HG02588 (cell line): ENCODE measurements at regions not wholly inside any gene's neighbourhood (a gene's known extent, or its start where the extent isn't known, plus 50 kb on each side); places are given as distances from the start of the nearest gene placed in this dataset.
"Not testable (repeated sequence)": the region's sequence is repeated elsewhere in the genome, so short reads cannot be mapped to it uniquely, and the experiment has no call there.

Source experiments
- ATAC-seq: cut with Tn5 transposase; IDR thresholded peaks from one replicate; pipeline ENCODE4 v1.9.1; 2021; ENCODE audit warnings: mild to moderate bottlenecking, moderate library complexity; ENCODE audit not compliant: unreplicated experiment

DNA sequence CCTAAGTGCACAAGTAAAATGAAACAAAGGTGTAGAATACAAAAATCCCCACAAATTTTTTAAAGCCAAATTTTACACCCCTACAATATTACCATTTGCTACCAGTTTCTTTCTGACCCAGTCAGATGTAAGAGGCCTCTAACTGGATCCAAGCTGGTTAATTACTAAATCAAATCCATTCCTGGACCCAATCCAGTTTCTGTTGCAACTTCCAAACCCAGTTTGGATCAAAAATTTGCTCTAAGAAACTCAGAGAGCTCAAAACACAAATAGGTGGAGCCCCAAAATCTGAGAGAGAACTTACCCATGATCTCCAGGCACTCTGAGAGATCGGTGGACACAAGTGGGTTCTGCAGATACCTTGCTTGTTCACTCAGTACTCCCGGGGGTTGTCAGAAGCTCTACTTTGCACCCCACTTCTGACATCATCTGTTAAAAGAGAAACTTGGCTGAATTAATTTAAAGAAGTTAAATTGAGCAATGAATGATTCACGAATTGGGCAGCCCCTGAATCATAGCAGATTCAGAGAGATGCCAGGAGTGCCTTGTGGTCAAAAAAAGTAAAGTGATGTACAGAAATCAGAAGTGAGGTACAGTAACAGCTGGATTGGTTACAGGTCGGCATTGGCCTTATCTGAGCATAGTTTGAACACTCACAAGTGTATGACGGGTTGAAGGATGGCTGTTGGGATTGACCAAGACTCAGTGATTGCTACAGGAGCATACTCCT, 448.0 kb downstream of the KCNT2 start:
- no peak for ATAC-seq

DNA sequence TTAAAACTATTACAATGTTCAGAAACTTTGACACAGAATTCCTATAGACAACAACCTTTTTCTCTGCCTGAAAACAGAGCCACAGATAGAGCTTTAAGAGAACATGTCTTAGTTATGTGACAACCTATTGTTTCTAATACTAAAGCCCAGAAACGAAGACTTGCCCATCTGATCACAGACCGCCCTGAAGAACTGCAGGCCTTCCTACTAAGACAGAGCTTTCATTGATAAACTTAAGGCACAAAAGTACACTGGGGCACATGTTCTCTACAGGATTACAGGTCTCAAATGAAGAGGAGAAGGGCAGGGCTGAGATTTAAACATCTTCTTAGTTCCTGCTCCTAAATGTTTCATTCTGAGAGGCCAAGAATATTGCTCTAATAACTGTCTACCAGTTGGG, 452.7 kb downstream of the KCNT2 start:
- no peak for ATAC-seq

DNA sequence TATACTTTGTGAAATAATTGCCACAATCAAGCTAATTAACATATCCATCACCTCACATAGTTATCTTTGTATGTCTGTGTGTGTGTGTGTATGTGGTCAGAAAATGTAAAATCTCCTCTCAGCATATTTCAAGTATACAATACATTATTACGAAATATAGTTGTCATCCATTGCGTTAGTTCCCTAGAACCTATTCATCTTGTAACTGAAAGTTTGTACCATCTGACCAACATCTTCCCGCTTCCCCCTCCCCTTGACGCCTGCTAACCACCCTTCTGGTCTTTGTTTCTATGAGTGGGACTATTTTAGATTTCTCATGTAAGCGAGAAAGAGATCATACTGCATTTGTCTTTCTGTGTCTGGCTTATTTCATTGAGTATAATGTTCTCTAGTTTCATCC, 455.3 kb downstream of the KCNT2 start:
- no peak for ATAC-seq

DNA sequence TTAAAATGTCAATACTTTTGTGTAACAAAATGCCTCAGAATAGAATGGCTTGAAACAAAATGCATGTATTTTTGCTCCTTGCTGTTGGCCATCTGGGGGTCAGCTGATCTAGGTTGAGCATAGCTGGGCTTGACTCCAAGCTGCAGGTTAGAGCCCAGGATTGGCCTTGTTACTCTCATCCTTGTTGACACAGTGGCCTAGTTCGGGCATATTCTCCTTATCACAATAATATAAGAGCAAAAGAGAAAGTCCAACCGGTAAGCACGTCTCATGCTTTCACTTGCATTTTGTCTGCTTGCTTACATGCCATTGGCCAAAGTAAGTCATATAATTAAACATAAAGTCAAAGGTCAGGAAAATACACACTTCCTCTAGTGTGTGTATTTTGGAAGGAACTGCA, 456.2 kb downstream of the KCNT2 start:
- ATAC-seq: no peak

DNA sequence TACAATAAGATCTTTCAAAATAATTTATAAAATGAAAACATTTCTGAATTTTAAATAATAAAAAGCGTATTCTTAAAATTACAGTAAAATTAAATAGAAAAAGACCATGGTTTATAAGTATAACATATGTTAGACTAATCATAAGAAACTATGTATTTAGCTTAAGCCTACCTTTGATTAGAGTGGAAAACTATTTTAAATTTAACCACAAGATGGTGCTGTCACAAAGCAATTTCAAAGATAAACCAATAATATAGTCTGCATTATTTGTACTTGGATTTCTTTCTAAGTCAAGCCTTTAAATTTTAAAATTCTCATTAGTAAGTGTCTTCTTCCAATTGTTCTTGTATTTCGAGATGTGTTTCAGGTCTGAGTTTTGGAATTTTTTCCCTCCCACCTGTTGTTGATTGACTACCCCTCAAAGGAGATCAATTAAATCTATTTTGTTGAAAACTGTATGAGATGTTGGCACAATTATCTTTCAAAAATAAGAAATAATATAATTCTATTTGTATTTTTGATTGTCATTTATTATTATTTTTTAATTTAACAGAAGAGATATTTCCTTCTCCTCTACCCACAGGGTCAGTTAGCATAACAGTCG, 459.8 kb downstream of the KCNT2 start:
- no peak for ATAC-seq

DNA sequence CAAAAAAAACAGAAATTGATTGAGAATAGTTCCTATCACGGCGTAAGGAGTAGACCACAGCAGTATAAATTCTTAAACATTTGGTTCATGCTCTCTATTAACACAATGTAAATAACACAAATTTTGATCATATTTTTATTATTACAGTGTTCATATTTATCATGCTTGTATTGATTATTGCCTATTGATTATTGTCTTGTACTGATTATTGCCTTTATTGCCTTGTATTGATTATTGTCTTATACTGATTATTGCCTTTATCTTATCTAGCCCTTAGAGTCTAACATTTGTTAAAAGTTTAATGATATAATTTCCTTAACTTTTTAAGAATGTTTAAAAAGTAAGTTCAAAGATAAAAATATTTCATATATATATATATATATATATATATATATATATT, 460.7 kb downstream of the KCNT2 start:
- no peak for ATAC-seq

DNA sequence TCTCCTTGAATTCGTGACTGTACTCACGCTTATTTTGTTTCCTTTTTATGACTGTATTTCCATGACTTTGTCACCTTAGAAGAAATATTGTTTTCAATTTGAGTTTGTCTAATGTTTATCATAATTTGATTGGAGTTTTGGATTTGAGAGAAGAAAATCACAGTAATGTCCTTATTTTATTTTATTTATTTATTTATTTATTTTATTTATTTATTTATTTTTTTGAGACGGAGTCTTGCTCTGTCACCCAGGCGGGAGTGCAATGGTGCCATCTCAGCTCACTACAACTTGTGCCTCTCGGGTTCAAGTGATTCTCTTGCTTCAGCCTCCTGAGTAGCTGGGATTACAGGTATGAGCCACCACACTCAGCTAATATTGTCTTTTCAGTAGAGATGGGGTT, 463.1 kb downstream of the KCNT2 start:
- ATAC-seq: not testable (repeated sequence)

DNA sequence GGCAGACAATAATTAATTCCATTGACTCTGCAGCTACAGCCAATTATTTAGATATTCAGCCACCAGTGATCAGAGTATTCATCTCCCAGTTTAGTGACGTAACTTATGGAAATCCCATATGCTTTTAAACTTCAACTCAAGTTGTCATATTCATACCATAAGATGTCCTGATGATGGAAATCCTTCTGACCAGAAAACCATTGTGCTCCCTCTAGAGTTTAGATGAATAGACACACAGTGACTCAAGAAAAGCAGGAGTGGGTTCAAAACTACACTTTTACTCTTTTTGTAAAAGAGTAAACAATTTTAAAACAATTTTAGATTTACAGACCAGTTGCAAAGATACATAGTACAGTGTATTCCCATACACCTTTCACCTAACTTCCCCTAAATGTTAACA, 463.7 kb downstream of the KCNT2 start:
- no peak for ATAC-seq

DNA sequence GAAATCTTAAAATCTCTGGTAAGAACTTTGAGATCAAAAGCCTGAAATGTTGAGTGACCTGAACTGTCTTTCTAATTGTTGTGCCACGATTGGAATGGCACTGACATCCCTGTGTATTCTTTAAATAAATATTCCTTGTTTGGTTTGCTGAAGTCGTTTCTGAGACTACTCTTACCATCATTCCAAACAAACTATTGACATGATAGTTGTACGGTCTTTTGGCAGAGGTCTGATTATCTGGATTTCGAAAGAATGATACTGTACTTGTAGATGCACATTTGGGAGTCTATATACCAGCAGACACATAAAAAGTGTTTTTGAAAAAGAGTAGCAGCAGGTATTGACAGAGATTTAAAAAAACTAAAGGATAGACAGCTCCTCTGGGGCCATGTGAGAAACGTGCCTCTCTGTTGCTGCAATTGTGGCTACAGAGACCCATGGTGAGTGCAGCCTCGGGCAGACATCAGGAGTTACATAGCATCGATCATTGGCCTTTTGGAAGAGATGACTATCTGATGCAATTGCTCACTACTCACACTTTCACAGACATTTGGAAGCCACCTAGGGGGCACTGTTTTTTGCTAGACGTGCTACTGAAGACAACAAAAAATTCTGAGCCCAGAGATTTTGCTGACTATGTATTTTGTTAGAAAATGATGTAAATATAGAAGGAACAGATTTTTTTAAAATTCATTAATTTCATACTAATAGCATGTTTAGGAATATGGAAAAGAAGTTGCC, 464.5 kb downstream of the KCNT2 start:
- ATAC-seq: no peak

DNA sequence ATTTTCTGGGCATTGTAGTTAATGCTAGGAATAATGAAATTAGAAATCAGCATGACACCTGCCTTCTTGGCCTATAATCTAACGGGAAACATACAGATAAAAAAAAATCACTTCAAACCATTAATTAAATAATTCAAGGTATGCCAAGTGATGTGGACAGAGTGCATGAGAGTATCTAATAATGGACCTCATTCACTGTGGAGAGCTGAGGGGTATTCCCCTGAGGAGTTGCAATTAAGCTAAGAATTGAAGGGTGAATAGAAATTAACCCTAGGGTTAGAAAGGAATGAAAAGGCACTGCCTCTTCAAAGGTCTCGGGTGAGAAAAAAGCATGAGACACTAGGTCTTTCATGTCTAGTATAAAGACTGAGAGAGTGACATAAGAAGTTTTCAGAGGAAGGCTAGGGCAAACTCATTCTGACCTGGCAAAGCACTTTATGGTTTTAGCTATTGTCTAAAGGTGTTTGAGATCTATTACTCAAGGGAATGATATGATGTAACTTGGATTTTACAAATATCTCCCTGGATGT, 466.1 kb downstream of the KCNT2 start:
- ATAC-seq: no peak

DNA sequence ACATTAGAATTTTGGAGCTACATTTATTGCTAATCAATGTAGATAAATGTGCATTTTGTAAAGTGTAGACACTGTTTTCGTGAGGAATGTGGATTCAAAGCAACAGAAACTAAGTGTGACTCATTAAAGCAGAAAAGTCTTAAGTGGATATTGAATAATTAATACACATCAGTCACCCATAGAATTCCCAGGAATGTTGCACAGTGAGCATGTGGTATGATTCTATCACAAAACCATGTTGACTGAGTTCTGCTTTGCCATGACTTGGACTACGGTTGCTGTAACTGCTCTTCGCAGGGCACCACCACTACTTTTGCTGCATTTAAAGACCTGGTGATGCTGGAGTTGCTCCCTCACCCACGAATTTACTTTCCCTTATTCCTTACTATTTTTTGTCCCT, 471.8 kb downstream of the KCNT2 start:
- ATAC-seq: no peak

DNA sequence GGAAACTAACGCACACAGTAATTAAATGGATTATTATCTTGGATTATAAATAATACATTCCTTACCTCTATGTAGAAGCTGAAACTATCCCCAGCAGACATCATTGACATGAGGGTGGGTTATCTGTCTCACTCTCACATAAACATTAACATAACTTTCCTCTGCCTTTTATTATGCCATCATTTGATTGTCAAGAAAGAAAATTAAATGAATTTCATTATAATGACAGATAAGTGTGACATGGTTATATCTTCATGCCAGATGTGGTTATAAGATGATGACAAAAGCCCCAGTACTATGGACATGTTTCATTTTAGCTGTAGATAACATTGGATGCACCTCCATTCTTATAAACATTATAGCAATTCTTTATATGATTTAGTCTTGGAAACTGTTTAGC, 476.5 kb downstream of the KCNT2 start:
- ATAC-seq: no peak

DNA sequence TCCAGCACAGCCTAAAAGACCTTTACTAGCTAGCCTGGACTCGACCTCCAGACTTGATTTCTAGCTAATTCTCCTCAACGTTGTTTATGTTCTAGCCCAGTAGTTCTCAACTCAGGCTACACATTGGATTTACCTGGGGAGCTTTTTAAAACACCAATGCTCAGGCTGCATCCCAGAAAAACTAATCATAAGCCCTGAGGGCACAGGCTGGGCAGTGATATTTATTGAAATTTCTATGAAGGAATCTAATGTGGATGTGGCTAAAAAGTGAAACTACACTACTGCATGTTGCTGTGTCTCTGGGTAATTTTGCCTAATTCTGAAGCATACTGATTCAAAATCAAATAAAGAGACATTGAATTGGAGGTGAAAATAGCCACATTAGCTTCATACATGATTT, 479.4 kb downstream of the KCNT2 start:
- no peak for ATAC-seq

DNA sequence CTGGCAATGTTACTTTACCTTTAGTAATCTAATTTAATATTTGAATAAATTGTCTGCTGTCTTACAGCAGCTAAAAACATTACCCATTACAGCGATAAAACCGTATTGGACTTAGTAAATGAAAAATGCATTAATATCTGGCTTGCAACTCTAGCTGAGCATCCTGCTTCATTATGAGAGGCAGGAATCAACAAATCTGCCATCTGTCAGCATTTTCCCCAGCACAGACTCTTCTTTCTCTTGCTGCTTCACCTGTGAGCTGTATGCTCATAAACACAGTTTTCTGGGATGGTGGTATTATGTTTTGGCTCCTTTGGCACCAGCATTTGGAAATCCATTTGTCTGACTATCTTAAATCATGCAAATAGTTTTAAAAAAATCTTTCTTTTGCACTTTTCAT, 487.1 kb downstream of the KCNT2 start:
- ATAC-seq: no peak

DNA sequence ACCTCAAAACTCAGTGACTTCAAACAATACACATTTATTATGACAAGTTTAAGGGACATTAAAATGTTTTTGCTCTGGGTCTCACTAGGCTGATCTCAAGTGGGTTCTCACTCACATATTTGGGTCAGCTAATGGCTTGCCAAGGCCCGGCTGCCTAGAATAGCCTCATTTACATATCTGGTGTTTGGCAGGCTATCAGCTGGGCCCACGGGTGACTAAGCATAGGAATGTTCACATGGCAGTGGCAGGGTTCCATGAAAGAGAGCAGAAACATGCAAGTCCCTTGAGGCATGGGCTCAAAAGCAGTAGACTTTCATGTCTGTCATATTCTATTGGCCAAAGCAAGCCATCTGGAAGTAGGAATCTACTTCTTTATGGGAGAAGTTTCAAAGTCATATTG, 492.6 kb downstream of the KCNT2 start:
- no peak for ATAC-seq

DNA sequence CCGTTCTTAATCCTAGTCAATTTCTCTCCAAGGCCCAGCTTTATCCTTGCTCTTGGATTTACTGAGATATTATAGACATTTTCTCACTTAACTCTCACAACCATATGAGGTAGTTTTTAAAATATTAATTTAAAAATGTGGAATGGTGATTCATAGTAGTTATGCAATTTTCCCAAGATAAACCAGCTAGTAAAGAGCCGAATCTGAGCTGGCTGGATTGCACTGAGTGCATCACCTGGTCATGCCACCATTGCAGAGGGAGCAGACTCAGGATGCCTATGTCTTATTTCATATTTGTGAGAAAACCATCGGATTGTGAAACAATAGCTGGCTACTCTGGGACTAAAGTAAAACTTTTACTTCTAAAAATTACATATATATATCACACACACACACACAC, 494.0 kb downstream of the KCNT2 start:
- ATAC-seq: no peak

DNA sequence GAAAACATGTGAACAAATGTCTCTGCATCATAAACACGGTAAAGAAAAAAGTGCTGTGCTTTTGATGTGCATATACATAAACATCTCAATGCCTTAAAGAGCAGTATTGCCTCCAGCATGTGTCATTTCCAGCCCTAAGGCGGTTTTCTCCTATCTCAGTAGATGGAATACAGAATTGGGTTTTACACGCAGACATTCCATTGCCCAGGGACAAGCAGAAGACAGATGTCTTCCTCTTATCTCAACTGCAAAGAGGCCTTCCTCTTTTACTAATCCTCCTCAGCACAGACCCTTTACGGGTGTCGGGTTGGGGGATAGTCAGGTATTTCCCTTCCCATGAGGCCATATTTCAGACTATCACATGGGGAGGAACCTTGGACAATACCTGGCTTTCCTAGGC, 499.2 kb downstream of the KCNT2 start:
- not testable (repeated sequence) for ATAC-seq

DNA sequence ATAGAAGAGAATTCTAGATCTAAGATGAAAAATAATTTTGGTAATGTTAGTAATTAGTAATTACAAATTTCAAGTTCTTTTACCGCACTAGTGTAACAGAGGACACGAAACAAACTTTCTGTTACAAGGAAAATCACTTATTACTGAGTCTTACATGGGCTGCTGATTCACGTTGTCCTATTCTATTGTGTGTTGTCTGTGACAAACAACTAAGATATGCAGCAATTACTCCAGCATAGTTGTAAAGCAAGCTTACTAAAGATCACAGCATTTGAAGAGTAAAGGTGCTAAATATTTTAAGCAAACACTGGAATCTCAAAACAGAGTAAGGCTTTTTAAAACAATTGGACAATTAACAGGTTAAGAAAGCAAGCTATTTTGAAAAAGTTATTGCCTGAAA, 502.3 kb downstream of the KCNT2 start:
- no peak for ATAC-seq

DNA sequence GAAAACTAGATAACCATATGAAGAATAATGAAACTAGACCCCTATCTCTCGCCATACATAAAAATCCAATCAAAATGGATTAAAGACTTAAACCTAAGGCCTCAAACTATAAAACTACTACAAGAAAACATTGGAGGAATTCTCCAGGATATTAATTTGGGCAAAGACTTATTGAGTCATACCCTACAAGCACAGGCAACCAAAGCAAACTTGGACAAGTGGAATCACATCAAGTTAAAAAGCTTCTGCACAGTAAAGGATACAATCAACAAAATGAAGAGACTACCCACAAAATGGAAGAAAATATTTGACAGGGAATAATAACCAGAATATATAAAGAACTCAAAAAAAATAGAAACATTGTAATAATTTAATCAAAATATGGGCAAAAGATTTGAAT, 505.4 kb downstream of the KCNT2 start:
- ATAC-seq: no peak

DNA sequence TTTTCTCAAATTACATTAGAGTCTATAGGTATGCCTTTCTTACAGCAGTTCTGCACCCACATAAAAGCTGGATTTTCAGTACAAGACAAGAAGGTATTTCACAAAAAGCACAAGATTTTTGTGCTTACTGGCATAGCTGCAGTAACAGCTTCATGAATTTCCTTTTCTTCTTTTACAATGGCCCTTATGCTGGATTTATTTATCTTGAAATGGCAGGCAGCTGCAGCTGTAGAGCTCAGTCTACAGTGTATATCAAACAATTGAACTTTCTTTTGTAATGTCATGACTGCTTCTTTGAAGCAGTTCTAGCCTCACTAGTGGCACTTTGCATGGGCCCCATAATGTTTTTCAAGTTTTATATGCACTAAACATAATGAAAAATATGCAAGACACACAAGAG, 510.2 kb downstream of the KCNT2 start:
- no peak for ATAC-seq

DNA sequence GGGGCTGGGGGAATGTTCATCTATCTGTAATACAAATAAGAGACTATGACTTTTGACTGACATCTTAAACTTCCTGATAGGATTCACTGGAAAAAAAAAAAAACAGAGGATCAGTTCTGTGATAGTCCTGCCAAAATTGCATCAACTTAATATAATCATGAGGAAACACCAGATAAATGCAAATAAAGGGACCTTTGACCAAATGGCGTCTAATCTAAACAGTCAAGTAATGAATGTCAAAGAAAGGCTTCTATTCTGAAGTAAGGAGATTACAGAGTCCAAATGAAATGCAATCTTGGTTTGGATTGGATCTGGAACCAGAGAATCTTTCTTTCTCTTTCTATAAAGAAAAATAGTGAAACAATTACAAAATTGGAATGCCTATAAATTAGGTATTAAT, 513.4 kb downstream of the KCNT2 start:
- no peak for ATAC-seq
